ENCODE measurements at regions not wholly inside any gene's neighbourhood (a gene's known extent, or its start where the extent isn't known, plus 50 kb on each side); places are given as distances from the start of the nearest gene placed in this dataset.

DNA sequence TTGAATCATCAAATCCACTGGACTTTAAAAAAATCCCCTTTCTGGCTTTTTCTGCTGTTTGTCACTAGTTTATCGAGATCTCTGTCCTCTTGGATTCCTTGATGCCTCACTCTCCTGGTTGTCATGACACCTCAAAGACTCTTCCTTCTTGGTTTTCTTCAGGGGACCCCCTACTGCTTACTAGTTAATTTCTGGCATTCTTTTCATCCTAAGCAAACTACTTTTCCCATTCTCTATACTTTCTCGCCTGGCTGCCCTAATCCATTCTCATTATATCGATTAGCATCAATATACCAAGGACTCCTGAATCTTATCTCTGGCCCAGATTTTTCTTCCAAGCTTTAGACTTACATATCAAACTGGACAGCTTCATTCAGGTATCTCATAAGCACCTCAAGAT lies 98.6 kb downstream of the NEDD1 start (continued):
- TF ChIP-seq, protein P1, sequence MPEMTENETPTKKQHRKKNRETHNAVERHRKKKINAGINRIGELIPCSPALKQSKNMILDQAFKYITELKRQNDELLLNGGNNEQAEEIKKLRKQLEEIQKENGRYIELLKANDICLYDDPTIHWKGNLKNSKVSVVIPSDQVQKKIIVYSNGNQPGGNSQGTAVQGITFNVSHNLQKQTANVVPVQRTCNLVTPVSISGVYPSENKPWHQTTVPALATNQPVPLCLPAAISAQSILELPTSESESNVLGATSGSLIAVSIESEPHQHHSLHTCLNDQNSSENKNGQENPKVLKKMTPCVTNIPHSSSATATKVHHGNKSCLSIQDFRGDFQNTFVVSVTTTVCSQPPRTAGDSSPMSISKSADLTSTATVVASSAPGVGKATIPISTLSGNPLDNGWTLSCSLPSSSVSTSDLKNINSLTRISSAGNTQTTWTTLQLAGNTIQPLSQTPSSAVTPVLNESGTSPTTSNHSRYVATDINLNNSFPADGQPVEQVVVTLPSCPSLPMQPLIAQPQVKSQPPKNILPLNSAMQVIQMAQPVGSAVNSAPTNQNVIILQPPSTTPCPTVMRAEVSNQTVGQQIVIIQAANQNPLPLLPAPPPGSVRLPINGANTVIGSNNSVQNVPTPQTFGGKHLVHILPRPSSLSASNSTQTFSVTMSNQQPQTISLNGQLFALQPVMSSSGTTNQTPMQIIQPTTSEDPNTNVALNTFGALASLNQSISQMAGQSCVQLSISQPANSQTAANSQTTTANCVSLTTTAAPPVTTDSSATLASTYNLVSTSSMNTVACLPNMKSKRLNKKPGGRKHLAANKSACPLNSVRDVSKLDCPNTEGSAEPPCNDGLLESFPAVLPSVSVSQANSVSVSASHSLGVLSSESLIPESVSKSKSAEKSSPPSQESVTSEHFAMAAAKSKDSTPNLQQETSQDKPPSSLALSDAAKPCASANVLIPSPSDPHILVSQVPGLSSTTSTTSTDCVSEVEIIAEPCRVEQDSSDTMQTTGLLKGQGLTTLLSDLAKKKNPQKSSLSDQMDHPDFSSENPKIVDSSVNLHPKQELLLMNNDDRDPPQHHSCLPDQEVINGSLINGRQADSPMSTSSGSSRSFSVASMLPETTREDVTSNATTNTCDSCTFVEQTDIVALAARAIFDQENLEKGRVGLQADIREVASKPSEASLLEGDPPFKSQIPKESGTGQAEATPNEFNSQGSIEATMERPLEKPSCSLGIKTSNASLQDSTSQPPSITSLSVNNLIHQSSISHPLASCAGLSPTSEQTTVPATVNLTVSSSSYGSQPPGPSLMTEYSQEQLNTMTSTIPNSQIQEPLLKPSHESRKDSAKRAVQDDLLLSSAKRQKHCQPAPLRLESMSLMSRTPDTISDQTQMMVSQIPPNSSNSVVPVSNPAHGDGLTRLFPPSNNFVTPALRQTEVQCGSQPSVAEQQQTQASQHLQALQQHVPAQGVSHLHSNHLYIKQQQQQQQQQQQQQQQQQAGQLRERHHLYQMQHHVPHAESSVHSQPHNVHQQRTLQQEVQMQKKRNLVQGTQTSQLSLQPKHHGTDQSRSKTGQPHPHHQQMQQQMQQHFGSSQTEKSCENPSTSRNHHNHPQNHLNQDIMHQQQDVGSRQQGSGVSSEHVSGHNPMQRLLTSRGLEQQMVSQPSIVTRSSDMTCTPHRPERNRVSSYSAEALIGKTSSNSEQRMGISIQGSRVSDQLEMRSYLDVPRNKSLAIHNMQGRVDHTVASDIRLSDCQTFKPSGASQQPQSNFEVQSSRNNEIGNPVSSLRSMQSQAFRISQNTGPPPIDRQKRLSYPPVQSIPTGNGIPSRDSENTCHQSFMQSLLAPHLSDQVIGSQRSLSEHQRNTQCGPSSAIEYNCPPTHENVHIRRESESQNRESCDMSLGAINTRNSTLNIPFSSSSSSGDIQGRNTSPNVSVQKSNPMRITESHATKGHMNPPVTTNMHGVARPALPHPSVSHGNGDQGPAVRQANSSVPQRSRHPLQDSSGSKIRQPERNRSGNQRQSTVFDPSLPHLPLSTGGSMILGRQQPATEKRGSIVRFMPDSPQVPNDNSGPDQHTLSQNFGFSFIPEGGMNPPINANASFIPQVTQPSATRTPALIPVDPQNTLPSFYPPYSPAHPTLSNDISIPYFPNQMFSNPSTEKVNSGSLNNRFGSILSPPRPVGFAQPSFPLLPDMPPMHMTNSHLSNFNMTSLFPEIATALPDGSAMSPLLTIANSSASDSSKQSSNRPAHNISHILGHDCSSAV (CRISPR knock-in tag; IDR thresholded peaks at IDR 0.05; ENCODE audit: borderline replicate concordance), result no peak
- no peak for TF ChIP-seq ZFP41 (CRISPR knock-in tag; IDR thresholded peaks at IDR 0.05; ENCODE audit: borderline replicate concordance)

DNA sequence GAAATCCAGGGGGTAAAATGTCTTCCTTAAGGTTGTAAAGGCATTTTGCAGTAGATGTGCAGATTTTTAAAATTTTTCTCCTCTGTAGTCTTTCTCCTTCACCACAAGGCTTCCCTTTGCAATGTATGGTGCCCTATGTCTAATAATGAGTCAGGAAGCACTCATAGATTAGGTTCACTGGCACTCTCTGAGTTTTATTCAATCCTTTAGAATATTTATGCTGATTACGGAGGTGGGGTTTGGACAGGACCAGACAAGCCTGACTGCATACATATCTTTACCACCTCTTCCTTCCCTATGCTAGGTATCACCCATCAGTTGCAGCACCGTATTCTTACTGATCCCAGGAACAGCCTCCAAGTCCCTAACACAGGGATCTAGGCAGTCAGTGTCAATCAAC lies 99.5 kb downstream of the NEDD1 start:
- Histone ChIP-seq H3K4me2 (ENCODE audit: low read depth, low read length) (no peak overlapping the region), H3K4me3 (replicated peaks in 1 of 3; ENCODE audit: insufficient read depth in 1 of 3, low read depth in 2 of 3, low read length in 3 of 3) (no peak overlapping the region), H3K9ac (ENCODE audit: insufficient read depth, low read depth, low read length) (no peak overlapping the region), H3K9me3 (ENCODE audit: low read length) (no peaks in the 10 kb centered on the region), H3K36me3 (replicated peaks in 1 of 2; ENCODE audit: control insufficient read depth in 1 of 2, insufficient read depth in 2 of 2, low read length in 2 of 2) (no peaks in the 10 kb centered on the region), H3K27me3 (ENCODE audit: control insufficient read depth in 1 of 2, insufficient read depth in 2 of 2, low read length in 2 of 2) (no peaks in the 10 kb centered on the region), H3K79me2 (ENCODE audit: insufficient read depth, low read length) (no peaks in the 10 kb centered on the region), H3K4me1 (ENCODE audit: insufficient read depth, low read length) (no peaks in the 10 kb centered on the region), H4K20me1 (ENCODE audit: insufficient read depth, low read length) (no peaks in the 10 kb centered on the region), H2AFZ (ENCODE audit: low read length) (no peak overlapping the region), H3K27ac (ENCODE audit: extremely low read length, insufficient read depth, low read length) (no peak overlapping the region)
- in situ Hi-C loops (cut with HindIII; ENCODE audit: extremely low pct_ligation_motif_present, low pct_unique_long_range_greater_than_20kb) (no loop called here), intact Hi-C loops (cut with micrococcal nuclease; ENCODE audit: unreplicated experiment) (no loop called here)
- DNase-seq (ENCODE audit: low spot score) (no peak), FAIRE-seq (no peak), ATAC-seq (no peak)
- 0% methylated on average over 2 of the region's 2 CpGs for WGBS (ENCODE audit: low lambda C conversion rate)
- no TSS peak for BruUV-seq (replicated peaks)
- POLR2A ChIA-PET, result no interaction called here
- CTCF ChIA-PET (ENCODE audit: low intra/inter-chr PET ratio, low total read pairs), result no interaction called here
- TF ChIP-seq, protein P2, sequence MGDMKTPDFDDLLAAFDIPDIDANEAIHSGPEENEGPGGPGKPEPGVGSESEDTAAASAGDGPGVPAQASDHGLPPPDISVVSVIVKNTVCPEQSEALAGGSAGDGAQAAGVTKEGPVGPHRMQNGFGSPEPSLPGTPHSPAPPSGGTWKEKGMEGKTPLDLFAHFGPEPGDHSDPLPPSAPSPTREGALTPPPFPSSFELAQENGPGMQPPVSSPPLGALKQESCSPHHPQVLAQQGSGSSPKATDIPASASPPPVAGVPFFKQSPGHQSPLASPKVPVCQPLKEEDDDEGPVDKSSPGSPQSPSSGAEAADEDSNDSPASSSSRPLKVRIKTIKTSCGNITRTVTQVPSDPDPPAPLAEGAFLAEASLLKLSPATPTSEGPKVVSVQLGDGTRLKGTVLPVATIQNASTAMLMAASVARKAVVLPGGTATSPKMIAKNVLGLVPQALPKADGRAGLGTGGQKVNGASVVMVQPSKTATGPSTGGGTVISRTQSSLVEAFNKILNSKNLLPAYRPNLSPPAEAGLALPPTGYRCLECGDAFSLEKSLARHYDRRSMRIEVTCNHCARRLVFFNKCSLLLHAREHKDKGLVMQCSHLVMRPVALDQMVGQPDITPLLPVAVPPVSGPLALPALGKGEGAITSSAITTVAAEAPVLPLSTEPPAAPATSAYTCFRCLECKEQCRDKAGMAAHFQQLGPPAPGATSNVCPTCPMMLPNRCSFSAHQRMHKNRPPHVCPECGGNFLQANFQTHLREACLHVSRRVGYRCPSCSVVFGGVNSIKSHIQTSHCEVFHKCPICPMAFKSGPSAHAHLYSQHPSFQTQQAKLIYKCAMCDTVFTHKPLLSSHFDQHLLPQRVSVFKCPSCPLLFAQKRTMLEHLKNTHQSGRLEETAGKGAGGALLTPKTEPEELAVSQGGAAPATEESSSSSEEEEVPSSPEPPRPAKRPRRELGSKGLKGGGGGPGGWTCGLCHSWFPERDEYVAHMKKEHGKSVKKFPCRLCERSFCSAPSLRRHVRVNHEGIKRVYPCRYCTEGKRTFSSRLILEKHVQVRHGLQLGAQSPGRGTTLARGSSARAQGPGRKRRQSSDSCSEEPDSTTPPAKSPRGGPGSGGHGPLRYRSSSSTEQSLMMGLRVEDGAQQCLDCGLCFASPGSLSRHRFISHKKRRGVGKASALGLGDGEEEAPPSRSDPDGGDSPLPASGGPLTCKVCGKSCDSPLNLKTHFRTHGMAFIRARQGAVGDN (CRISPR knock-in tag; IDR thresholded peaks at IDR 0.05), result no peak
- TF ChIP-seq, protein P3, sequence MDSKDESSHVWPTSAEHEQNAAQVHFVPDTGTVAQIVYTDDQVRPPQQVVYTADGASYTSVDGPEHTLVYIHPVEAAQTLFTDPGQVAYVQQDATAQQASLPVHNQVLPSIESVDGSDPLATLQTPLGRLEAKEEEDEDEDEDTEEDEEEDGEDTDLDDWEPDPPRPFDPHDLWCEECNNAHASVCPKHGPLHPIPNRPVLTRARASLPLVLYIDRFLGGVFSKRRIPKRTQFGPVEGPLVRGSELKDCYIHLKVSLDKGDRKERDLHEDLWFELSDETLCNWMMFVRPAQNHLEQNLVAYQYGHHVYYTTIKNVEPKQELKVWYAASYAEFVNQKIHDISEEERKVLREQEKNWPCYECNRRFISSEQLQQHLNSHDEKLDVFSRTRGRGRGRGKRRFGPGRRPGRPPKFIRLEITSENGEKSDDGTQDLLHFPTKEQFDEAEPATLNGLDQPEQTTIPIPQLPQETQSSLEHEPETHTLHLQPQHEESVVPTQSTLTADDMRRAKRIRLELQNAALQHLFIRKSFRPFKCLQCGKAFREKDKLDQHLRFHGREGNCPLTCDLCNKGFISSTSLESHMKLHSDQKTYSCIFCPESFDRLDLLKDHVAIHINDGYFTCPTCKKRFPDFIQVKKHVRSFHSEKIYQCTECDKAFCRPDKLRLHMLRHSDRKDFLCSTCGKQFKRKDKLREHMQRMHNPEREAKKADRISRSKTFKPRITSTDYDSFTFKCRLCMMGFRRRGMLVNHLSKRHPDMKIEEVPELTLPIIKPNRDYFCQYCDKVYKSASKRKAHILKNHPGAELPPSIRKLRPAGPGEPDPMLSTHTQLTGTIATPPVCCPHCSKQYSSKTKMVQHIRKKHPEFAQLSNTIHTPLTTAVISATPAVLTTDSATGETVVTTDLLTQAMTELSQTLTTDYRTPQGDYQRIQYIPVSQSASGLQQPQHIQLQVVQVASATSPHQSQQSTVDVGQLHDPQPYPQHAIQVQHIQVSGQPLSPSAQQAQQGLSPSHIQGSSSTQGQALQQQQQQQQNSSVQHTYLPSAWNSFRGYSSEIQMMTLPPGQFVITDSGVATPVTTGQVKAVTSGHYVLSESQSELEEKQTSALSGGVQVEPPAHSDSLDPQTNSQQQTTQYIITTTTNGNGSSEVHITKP (CRISPR knock-in tag; IDR thresholded peaks at IDR 0.05; ENCODE audit: low read depth), result no peak
- TF ChIP-seq RBM22 (optimal IDR thresholded peaks at IDR 0.05; ENCODE audit: low read length) (no peak), KLF16 (CRISPR knock-in tag; IDR thresholded peaks at IDR 0.05) (no peak), CBFB (CRISPR knock-in tag; IDR thresholded peaks at IDR 0.05) (no peak)
